ENCODE measurements at regions not wholly inside any gene's neighbourhood (a gene's known extent, or its start where the extent isn't known, plus 50 kb on each side); places are given as distances from the start of the nearest gene placed in this dataset.
A peak's percentile ranks its signal among the peaks of the same experiment; 100 is the strongest.

DNA sequence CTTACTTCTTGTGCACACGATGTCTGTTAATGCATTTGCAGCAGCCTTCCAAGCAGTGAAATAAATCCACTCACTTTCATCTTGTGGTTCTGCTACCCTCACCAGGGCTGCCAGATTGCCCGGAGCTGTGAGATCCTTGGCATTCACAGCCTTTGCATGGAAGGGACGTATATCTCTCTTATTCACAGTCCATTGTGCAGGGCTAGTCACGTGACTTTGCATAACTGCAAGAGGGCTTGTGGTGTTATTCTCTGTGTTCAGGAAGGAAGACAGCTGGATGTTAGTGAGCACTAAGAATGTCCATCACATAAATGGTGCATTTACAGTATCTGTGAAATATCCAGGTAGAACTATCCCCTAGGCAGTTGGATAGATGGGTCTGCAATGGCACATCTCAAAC, 96.5 kb upstream of the BEND4 start:
- H3K27me3 ChIP-seq (replicated peaks in 1 of 2; ENCODE audit: control insufficient read depth in 2 of 2, insufficient read depth in 2 of 2, low read length in 1 of 2), result no peaks in the 10 kb centered on the region; a peak in 2 of 4 replicates
- ChIA-PET CTCF (no interaction called here), POLR2A (no interaction called here), SMC1A (ENCODE audit: uncharacterized antibody, unreplicated experiment) (no interaction called here), RAD21 (ENCODE audit: unreplicated experiment) (interaction anchor here (0.6 kb wide), 1 partner anchor 568 kb away, joined by 3 read pairs; no protein-coding TSS in a partner anchor)
- WGBS (ENCODE audit: insufficient coverage, insufficient replicate concordance, low lambda C conversion rate, missing lambda C conversion rate), result 19% methylated on average over 4 of the region's 4 CpGs
- H3K4me3 ChIP-seq, result no peak overlapping the region
- in situ Hi-C loops (cut with MboI) (no loop called here), intact Hi-C loops (cut with micrococcal nuclease; ENCODE audit: unreplicated experiment) (no loop called here)
- no peak for DNase-seq (ENCODE audit: low read depth, low spot score)
- H2AFZ ChIP-seq (ENCODE audit: control insufficient read depth, low read depth, low read length), result no peak overlapping the region
- ATAC-seq, result no peak
- no peak overlapping the region for H3K27ac ChIP-seq (ENCODE audit: control insufficient read depth, insufficient read depth)
- H3K79me2 ChIP-seq (ENCODE audit: control insufficient read depth, insufficient read depth, low read length), result no peaks in the 10 kb centered on the region
- H3K9ac ChIP-seq (ENCODE audit: control insufficient read depth, insufficient read depth, low read length), result no peak overlapping the region
- no peaks in the 10 kb centered on the region for H3K4me1 ChIP-seq (ENCODE audit: control insufficient read depth, insufficient read depth, low read length)
- TF ChIP-seq RAD51 (IDR thresholded peaks at IDR 0.05), result peak; percentile 65; the same call in 1 of the 2 replicates
- no peak for TF ChIP-seq CBX5 (IDR thresholded peaks at IDR 0.05; ENCODE audit: low read depth)
- TF ChIP-seq BHLHE40 (IDR thresholded peaks at IDR 0.05; ENCODE audit: borderline replicate concordance in 1 of 2, low read depth in 2 of 2, low read length in 1 of 2), result peak in 1 of 2 experiments; percentile 23; a peak in 1 of 4 replicates
- no peaks in the 10 kb centered on the region for H3K9me3 ChIP-seq (replicated peaks; ENCODE audit: control insufficient read depth, insufficient read depth, low read length)
- no peaks in the 10 kb centered on the region for H4K20me1 ChIP-seq (ENCODE audit: control insufficient read depth, insufficient read depth)
- H3K36me3 ChIP-seq (ENCODE audit: control insufficient read depth in 2 of 2, insufficient read depth in 2 of 2, low read length in 1 of 2), result no peaks in the 10 kb centered on the region
- H3K4me2 ChIP-seq (ENCODE audit: control insufficient read depth, insufficient read depth), result no peak overlapping the region
- no TSS peak for BruUV-seq (replicated peaks)
- FAIRE-seq, result no peak

- Histone ChIP-seq H3K9ac (ENCODE audit: control insufficient read depth, insufficient read depth, low read length) (no peak overlapping the region), H3K79me2 (ENCODE audit: control insufficient read depth, insufficient read depth, low read length) (no peaks in the 10 kb centered on the region), H2AFZ (ENCODE audit: control insufficient read depth, low read depth, low read length) (no peak overlapping the region), H3K27me3 (replicated peaks in 1 of 2; ENCODE audit: control insufficient read depth in 2 of 2, insufficient read depth in 2 of 2, low read length in 1 of 2) (no peaks in the 10 kb centered on the region; a peak in 2 of 4 replicates), H3K9me3 (replicated peaks; ENCODE audit: control insufficient read depth, insufficient read depth, low read length) (no peaks in the 10 kb centered on the region), H4K20me1 (ENCODE audit: control insufficient read depth, insufficient read depth) (no peaks in the 10 kb centered on the region), H3K4me2 (ENCODE audit: control insufficient read depth, insufficient read depth) (no peak overlapping the region), H3K4me3 (no peak overlapping the region), H3K36me3 (ENCODE audit: control insufficient read depth in 2 of 2, insufficient read depth in 2 of 2, low read length in 1 of 2) (no peaks in the 10 kb centered on the region), H3K27ac (ENCODE audit: control insufficient read depth, insufficient read depth) (no peak overlapping the region), H3K4me1 (ENCODE audit: control insufficient read depth, insufficient read depth, low read length) (no peaks in the 10 kb centered on the region)
- intact Hi-C loops (cut with micrococcal nuclease; ENCODE audit: unreplicated experiment), result no loop called here
- ChIA-PET SMC1A (ENCODE audit: uncharacterized antibody, unreplicated experiment) (interaction anchor here (0.7 kb wide), 1 partner anchor 9 kb away, joined by 3 read pairs; no protein-coding TSS in a partner anchor), POLR2A (no interaction called here), RAD21 (ENCODE audit: unreplicated experiment) (no interaction called here), CTCF (interaction anchor here (1.4 kb wide), 1 partner anchor 15 kb away, joined by 3 read pairs; no protein-coding TSS in a partner anchor)
- no peak for TF ChIP-seq SP1 (IDR thresholded peaks at IDR 0.05; ENCODE audit: low read depth, low read length)
- no peak for TF ChIP-seq POLR2AphosphoS2 (IDR thresholded peaks at IDR 0.05; ENCODE audit: low read depth, low read length)
- TF ChIP-seq, protein P1, sequence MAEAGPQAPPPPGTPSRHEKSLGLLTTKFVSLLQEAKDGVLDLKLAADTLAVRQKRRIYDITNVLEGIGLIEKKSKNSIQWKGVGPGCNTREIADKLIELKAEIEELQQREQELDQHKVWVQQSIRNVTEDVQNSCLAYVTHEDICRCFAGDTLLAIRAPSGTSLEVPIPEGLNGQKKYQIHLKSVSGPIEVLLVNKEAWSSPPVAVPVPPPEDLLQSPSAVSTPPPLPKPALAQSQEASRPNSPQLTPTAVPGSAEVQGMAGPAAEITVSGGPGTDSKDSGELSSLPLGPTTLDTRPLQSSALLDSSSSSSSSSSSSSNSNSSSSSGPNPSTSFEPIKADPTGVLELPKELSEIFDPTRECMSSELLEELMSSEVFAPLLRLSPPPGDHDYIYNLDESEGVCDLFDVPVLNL (IDR thresholded peaks at IDR 0.05; ENCODE audit: low read depth, low read length), result no peak
- TF ChIP-seq, protein P2, sequence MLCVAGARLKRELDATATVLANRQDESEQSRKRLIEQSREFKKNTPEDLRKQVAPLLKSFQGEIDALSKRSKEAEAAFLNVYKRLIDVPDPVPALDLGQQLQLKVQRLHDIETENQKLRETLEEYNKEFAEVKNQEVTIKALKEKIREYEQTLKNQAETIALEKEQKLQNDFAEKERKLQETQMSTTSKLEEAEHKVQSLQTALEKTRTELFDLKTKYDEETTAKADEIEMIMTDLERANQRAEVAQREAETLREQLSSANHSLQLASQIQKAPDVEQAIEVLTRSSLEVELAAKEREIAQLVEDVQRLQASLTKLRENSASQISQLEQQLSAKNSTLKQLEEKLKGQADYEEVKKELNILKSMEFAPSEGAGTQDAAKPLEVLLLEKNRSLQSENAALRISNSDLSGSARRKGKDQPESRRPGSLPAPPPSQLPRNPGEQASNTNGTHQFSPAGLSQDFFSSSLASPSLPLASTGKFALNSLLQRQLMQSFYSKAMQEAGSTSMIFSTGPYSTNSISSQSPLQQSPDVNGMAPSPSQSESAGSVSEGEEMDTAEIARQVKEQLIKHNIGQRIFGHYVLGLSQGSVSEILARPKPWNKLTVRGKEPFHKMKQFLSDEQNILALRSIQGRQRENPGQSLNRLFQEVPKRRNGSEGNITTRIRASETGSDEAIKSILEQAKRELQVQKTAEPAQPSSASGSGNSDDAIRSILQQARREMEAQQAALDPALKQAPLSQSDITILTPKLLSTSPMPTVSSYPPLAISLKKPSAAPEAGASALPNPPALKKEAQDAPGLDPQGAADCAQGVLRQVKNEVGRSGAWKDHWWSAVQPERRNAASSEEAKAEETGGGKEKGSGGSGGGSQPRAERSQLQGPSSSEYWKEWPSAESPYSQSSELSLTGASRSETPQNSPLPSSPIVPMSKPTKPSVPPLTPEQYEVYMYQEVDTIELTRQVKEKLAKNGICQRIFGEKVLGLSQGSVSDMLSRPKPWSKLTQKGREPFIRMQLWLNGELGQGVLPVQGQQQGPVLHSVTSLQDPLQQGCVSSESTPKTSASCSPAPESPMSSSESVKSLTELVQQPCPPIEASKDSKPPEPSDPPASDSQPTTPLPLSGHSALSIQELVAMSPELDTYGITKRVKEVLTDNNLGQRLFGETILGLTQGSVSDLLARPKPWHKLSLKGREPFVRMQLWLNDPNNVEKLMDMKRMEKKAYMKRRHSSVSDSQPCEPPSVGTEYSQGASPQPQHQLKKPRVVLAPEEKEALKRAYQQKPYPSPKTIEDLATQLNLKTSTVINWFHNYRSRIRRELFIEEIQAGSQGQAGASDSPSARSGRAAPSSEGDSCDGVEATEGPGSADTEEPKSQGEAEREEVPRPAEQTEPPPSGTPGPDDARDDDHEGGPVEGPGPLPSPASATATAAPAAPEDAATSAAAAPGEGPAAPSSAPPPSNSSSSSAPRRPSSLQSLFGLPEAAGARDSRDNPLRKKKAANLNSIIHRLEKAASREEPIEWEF (IDR thresholded peaks at IDR 0.05; ENCODE audit: insufficient replicate concordance, low read depth, low read length), result no peak
- TF ChIP-seq NBN (IDR thresholded peaks at IDR 0.05), result no peak
- DNase-seq (ENCODE audit: low read depth, low spot score) (no peak), FAIRE-seq (no peak), ATAC-seq (no peak)
- WGBS (ENCODE audit: insufficient coverage, insufficient replicate concordance, low lambda C conversion rate, missing lambda C conversion rate), result 65% methylated on average over 3 of the region's 3 CpGs
- BruUV-seq (replicated peaks), result no TSS peak
- in situ Hi-C loops (cut with MboI), result no loop called here
Observed at GRCh38 chr4:42252315-42252714, 99.9 kb upstream of the BEND4 start.
